ENCODE measurements at regions not wholly inside any gene's neighbourhood (a gene's known extent, or its start where the extent isn't known, plus 50 kb on each side); places are given as distances from the start of the nearest gene placed in this dataset.

GRCh38 chrX:122572461-122572860, 611.6 kb upstream of the GRIA3 start:
- Histone ChIP-seq H3K4me2 (ENCODE audit: low read length) (no peak overlapping the region), H3F3A (ENCODE audit: control insufficient read depth, insufficient read depth) (no peaks in the 10 kb centered on the region), H3K79me2 (ENCODE audit: control insufficient read depth, low read length) (no peaks in the 10 kb centered on the region), H3K4me3 (ENCODE audit: low read length) (no peak overlapping the region), H3K27me3 (ENCODE audit: control insufficient read depth, low read length) (no peaks in the 10 kb centered on the region), H3K4me1 (ENCODE audit: control insufficient read depth, low read length) (no peaks in the 10 kb centered on the region), H4K20me1 (ENCODE audit: control insufficient read depth, insufficient read depth, low read depth, low read length) (no peaks in the 10 kb centered on the region), H3K36me3 (ENCODE audit: control insufficient read depth, low read length) (no peaks in the 10 kb centered on the region), H3K27ac (ENCODE audit: low read depth, low read length) (no peak overlapping the region), H3K9me3 (ENCODE audit: control insufficient read depth, insufficient read depth, low read length) (no peaks in the 10 kb centered on the region), H3K9me2 (replicated peaks; ENCODE audit: control insufficient read depth, low read length) (no peaks in the 10 kb centered on the region)
- no peak for TF ChIP-seq CTCF (IDR thresholded peaks at IDR 0.05; ENCODE audit: low read depth, low read length, poor library complexity, severe bottlenecking)

- no peak overlapping the region for H3K4me2 ChIP-seq (ENCODE audit: low read length)
- no peaks in the 10 kb centered on the region for H3K9me2 ChIP-seq (replicated peaks; ENCODE audit: control insufficient read depth, low read length)
- H3F3A ChIP-seq (ENCODE audit: control insufficient read depth, insufficient read depth): no peaks in the 10 kb centered on the region
- H3K27ac ChIP-seq (ENCODE audit: low read depth, low read length): no peak overlapping the region
- no peaks in the 10 kb centered on the region for H3K4me1 ChIP-seq (ENCODE audit: control insufficient read depth, low read length)
- TF ChIP-seq EZH2phosphoT487 (IDR thresholded peaks at IDR 0.05; ENCODE audit: borderline replicate concordance, low read length): no peak
- TF ChIP-seq CTCF (IDR thresholded peaks at IDR 0.05; ENCODE audit: low read depth, low read length, poor library complexity, severe bottlenecking): no peak
- no peaks in the 10 kb centered on the region for H3K36me3 ChIP-seq (ENCODE audit: control insufficient read depth, low read length)
- H4K20me1 ChIP-seq (ENCODE audit: control insufficient read depth, insufficient read depth, low read depth, low read length): no peaks in the 10 kb centered on the region
- no peak overlapping the region for H3K4me3 ChIP-seq (ENCODE audit: low read length)
- no peaks in the 10 kb centered on the region for H3K27me3 ChIP-seq (ENCODE audit: control insufficient read depth, low read length)
- no peaks in the 10 kb centered on the region for H3K9me3 ChIP-seq (ENCODE audit: control insufficient read depth, insufficient read depth, low read length)
- no peaks in the 10 kb centered on the region for H3K79me2 ChIP-seq (ENCODE audit: control insufficient read depth, low read length)
Observed at GRCh38 chrX:122579036-122579435, 605.0 kb upstream of the GRIA3 start.

- Histone ChIP-seq H3K4me3 (ENCODE audit: low read length) (no peak overlapping the region), H3K9me3 (ENCODE audit: control insufficient read depth, insufficient read depth, low read length) (no peaks in the 10 kb centered on the region), H3K9me2 (replicated peaks; ENCODE audit: control insufficient read depth, low read length) (no peaks in the 10 kb centered on the region), H3K27me3 (ENCODE audit: control insufficient read depth, low read length) (no peaks in the 10 kb centered on the region), H3K4me1 (ENCODE audit: control insufficient read depth, low read length) (no peaks in the 10 kb centered on the region), H3K79me2 (ENCODE audit: control insufficient read depth, low read length) (no peaks in the 10 kb centered on the region), H3F3A (ENCODE audit: control insufficient read depth, insufficient read depth) (no peaks in the 10 kb centered on the region), H3K4me2 (ENCODE audit: low read length) (no peak overlapping the region), H3K27ac (ENCODE audit: low read depth, low read length) (no peak overlapping the region), H3K36me3 (ENCODE audit: control insufficient read depth, low read length) (no peaks in the 10 kb centered on the region), H4K20me1 (ENCODE audit: control insufficient read depth, insufficient read depth, low read depth, low read length) (no peaks in the 10 kb centered on the region)
- TF ChIP-seq EZH2phosphoT487 (IDR thresholded peaks at IDR 0.05; ENCODE audit: borderline replicate concordance, low read length) (no peak), CTCF (IDR thresholded peaks at IDR 0.05; ENCODE audit: low read depth, low read length, poor library complexity, severe bottlenecking) (no peak)
Observed at GRCh38 chrX:122579526-122579925, 604.6 kb upstream of the GRIA3 start.
